Right ventricle myocardium superior (tissue), 1 donor: ENCODE measurements at regions not wholly inside any gene's neighbourhood (a gene's known extent, or its start where the extent isn't known, plus 50 kb on each side); places are given as distances from the start of the nearest gene placed in this dataset.

Experiments
- ATAC-seq: fragments of 200-7000 bp; cut with Tn5 transposase; one replicate; pipeline ENCODE4 v1.9.1; 2020; ENCODE audit warnings: mild to moderate bottlenecking; ENCODE audit not compliant: poor library complexity
- DNase-seq: peaks from one replicate; pipeline ENCODE4 v3.0.0-alpha.2; 2020
- intact Hi-C: fragments of 100-400 bp; cut with DNase I; formaldehyde crosslinking; loops from one replicate; pipeline ENCODE4 v1.11.2; 2022
- donor health status: DM: no; HTN: yes; CAD: no; lungs with severe emphysema.

GRCh38 chr18:53610957-53611356 lies 613.5 kb downstream of the MBD2 start:
- intact Hi-C loops: no loop called here
- no peak for DNase-seq
- no peak for ATAC-seq

GRCh38 chr18:53606792-53607191 lies 617.7 kb downstream of the MBD2 start:
- intact Hi-C loops: no loop called here
- ATAC-seq (no peak), DNase-seq (no peak)

GRCh38 chr18:53605198-53605597 lies 619.3 kb downstream of the MBD2 start:
- no peak for DNase-seq
- ATAC-seq: no peak
- intact Hi-C loops: no loop called here

- ATAC-seq (no peak), DNase-seq (no peak)
- intact Hi-C loops: no loop called here
These were observed 621.2 kb downstream of the MBD2 start for GRCh38 chr18:53603276-53603675.

GRCh38 chr18:53601344-53601743 lies 623.1 kb downstream of the MBD2 start:
- intact Hi-C loops: no loop called here
- no peak for ATAC-seq
- no peak for DNase-seq

- no peak for ATAC-seq
- intact Hi-C loops: no loop called here
- no peak for DNase-seq
These were observed 637.5 kb downstream of the MBD2 start for GRCh38 chr18:53586923-53587322.
